ENCODE measurements at regions not wholly inside any gene's neighbourhood (a gene's known extent, or its start where the extent isn't known, plus 50 kb on each side); places are given as distances from the start of the nearest gene placed in this dataset.
"Not testable (repeated sequence)": the region's sequence is repeated elsewhere in the genome, so short reads cannot be mapped to it uniquely, and the experiment has no call there.

DNA sequence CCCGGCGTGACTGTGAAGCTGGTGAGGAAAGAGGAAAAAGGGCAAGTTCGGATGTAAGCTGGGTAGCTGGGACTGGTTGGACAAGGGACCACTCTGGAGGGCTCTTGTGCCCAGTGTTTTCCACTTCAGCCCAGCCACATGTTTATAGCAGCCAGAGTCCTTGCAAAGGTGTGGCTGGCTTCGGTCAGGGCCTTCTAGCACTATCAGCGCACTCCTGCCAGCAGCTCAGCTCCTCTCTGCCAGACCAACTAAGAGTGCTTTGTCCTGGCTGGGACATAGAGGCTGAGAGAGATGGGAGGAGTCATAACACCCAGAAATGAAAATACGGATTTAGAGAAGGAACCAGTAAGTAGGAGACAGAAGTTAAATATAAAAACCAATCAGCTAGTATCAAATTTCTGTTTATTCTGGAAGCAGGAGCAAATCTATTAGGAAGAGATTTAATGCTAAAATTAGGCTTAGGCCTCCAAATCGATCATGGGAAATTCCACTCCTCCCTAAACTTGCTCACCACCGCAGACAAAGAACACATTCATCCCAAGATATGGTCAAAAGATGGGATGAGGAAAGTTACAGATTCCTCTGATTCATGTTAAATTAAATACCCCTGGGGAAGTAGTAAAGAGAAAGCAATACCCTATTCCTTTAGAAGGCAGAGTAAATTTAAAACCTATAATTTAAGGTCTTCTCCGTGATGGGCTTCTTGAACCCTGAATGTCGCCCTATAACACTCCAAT is 135.0 kb downstream of the RALA start:
- H3K4me1 Mint-ChIP-seq (ENCODE audit: low read depth) = peaks cover 24% of the 10 kb centered on the region
- intact Hi-C loops (cut with micrococcal nuclease) = no loop called here
- peaks cover 2% of the 10 kb centered on the region for H3K36me3 Mint-ChIP-seq (ENCODE audit: low read depth)
- TF ChIP-seq, protein P1, sequence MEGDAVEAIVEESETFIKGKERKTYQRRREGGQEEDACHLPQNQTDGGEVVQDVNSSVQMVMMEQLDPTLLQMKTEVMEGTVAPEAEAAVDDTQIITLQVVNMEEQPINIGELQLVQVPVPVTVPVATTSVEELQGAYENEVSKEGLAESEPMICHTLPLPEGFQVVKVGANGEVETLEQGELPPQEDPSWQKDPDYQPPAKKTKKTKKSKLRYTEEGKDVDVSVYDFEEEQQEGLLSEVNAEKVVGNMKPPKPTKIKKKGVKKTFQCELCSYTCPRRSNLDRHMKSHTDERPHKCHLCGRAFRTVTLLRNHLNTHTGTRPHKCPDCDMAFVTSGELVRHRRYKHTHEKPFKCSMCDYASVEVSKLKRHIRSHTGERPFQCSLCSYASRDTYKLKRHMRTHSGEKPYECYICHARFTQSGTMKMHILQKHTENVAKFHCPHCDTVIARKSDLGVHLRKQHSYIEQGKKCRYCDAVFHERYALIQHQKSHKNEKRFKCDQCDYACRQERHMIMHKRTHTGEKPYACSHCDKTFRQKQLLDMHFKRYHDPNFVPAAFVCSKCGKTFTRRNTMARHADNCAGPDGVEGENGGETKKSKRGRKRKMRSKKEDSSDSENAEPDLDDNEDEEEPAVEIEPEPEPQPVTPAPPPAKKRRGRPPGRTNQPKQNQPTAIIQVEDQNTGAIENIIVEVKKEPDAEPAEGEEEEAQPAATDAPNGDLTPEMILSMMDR (IDR thresholded peaks at IDR 0.05) = no peak
- no peaks in the 10 kb centered on the region for H3K9me3 Mint-ChIP-seq
- ChIA-PET POLR2A (no interaction called here), CTCF (no interaction called here)
- DNase-seq = no peak
- ATAC-seq = no peak
- H3K27ac Mint-ChIP-seq = no peak overlapping the region
- H3K4me3 Mint-ChIP-seq = no peak overlapping the region
- no peaks in the 10 kb centered on the region for H3K27me3 Mint-ChIP-seq

DNA sequence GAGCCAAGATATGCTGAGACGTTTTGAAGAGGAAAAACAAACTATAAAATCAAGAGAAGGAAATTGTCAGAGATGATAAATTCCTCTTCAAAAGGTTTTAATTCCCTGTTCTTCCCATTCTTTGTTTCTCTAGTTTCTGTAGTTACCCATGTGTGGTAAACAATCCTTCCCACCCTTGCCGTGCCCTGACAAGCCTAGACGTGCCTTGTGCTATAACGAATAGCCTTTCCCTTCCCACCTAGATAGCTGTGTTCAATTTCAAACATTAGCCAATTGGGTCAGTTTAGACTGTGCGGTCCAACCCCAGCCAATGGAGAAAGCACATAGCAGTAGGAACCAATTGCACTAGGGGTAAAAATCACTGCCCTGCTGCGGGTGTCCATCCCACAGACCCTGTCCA is 138.1 kb downstream of the RALA start:
- ChIA-PET POLR2A (no interaction called here), CTCF (interaction anchor here (0.5 kb wide), 1 partner anchor 67 kb away, joined by 3 read pairs; no protein-coding TSS in a partner anchor)
- no peak overlapping the region for H3K4me3 Mint-ChIP-seq

DNA sequence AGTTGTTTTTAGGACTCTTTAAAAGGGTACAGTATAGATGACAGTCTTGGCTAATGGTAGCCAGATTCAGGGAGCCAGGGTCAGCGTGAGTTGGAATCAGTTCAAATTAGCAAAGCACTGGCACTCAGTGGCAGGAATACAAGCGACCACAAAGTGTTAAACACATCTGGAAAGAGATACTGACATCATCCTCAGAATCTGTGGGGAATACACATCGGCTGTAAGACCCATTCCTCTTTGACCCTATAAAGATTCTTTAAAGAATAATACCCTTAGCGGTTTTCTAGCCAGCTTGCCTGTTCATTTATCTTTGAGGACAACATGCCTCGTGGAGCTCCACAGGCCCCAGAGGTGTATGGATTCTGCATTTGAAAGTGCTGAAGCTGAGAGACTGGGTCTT is 139.1 kb downstream of the RALA start:
- H3K27ac Mint-ChIP-seq; H3K4me1 Mint-ChIP-seq (ENCODE audit: low read depth); DNase-seq; H3K4me3 Mint-ChIP-seq; H3K36me3 Mint-ChIP-seq (ENCODE audit: low read depth); ATAC-seq; CTCF ChIA-PET; H3K27me3 Mint-ChIP-seq; intact Hi-C loops (cut with micrococcal nuclease); H3K9me3 Mint-ChIP-seq; POLR2A ChIA-PET: not testable (repeated sequence)

More for the DNA sequence above, 138.1 kb downstream of the RALA start:
- intact Hi-C loops (cut with micrococcal nuclease) = no loop called here
- Mint-ChIP-seq H3K4me1 (ENCODE audit: low read depth) (peaks cover 7% of the 10 kb centered on the region), H3K27me3 (no peaks in the 10 kb centered on the region), H3K27ac (no peak overlapping the region), H3K36me3 (ENCODE audit: low read depth) (peaks cover 3% of the 10 kb centered on the region), H3K9me3 (no peaks in the 10 kb centered on the region)
- ATAC-seq (no peak), DNase-seq (no peak)
- TF ChIP-seq, protein P1 (IDR thresholded peaks at IDR 0.05) = no peak

DNA sequence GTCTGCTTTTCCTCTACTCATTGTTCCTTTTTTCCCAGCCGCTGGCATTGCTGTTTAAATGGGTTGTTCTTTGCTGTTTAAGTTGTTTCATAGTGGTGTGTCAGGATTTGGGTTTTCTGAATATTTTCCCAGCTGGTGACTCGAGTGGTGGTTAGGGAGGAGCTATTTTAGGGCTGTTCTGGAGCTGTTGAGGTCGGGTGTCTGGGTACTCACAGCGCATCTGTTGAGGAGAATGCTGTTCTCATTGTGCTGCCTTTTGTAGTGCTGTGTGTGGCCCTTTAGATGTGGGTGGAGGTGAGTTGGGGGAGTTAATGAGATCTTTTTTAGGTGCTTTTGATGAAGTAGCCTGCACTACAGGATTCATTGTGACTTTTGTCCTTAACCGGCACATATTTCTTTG is 139.5 kb downstream of the RALA start:
- H3K27ac Mint-ChIP-seq; DNase-seq; CTCF ChIA-PET; H3K9me3 Mint-ChIP-seq; H3K4me1 Mint-ChIP-seq (ENCODE audit: low read depth); H3K27me3 Mint-ChIP-seq; ATAC-seq; POLR2A ChIA-PET; intact Hi-C loops (cut with micrococcal nuclease); H3K4me3 Mint-ChIP-seq: not testable (repeated sequence)
- peaks cover 10% of the 10 kb centered on the region for H3K36me3 Mint-ChIP-seq (ENCODE audit: low read depth)

DNA sequence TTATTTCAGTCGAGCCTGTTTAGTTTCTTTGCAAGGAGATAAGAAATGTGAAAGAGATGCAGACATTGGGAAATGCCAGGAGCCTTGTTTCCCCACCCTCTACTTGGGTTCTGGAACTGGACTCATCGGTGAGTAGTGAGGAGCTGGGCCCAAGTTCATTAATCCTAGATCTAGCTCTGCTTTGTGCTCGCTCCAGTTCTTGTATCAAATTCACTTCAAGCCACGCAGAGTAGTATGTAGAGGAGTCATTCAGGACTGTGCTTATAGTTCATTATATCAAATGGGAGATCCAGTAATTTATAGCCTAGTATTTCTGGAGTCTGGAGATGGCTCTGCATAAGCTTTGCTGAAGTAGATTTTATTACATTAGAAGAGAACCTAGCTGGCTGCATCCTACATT is 142.5 kb downstream of the RALA start:
- peaks cover 20% of the 10 kb centered on the region for H3K36me3 Mint-ChIP-seq (ENCODE audit: low read depth)
- CTCF ChIA-PET; ATAC-seq; DNase-seq; POLR2A ChIA-PET; H3K27me3 Mint-ChIP-seq; H3K4me3 Mint-ChIP-seq; H3K4me1 Mint-ChIP-seq (ENCODE audit: low read depth); intact Hi-C loops (cut with micrococcal nuclease); H3K27ac Mint-ChIP-seq; H3K9me3 Mint-ChIP-seq: not testable (repeated sequence)

DNA sequence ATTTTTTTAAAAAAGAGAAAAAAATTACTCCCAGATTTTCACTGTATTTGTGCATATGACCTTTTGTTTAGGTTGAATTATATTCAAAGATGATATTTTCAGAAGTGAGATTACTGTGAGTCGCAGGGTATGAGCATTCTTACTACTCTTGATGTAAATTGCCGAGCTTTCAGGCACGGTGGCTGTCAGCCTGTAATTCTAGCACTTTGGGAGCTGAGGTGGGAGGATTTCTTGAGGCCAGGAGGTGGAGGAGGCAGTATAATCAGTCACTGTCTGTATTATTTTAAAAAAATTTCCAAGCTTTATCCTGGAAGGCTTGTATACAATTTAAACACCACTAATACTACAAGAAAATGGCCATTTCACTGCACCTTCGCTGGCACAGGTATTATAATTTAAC is 145.1 kb downstream of the RALA start:
- H3K27me3 Mint-ChIP-seq; POLR2A ChIA-PET; H3K27ac Mint-ChIP-seq; DNase-seq; intact Hi-C loops (cut with micrococcal nuclease); ATAC-seq; CTCF ChIA-PET; H3K4me3 Mint-ChIP-seq; H3K9me3 Mint-ChIP-seq; H3K4me1 Mint-ChIP-seq (ENCODE audit: low read depth): not testable (repeated sequence)
- H3K36me3 Mint-ChIP-seq (ENCODE audit: low read depth) = peaks cover 31% of the 10 kb centered on the region

DNA sequence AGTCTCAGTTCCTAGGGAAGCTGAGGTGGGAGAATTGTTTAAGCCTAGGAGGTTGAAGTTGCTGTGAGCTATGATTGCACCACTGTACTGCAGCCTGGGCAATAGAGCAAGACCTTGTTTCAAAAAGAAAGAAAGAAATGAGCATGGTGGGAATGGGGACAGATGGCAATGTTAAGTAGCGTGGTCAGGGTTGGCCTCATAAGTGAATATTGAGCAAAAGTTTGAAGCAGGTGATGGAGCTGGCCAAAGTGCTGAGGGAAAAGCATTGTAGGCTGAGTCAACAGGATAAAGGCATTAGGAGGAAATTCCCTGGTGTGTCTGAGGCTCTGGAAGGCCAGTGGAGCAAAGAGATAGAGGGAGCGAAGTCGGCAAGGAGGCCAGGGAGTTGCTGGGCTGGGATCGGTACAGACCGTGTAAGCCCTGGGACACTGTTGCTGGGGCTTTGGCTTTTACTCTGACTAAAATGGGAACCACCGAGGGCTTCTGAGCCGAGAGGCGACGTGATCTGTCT is 151.0 kb downstream of the RALA start:
- intact Hi-C loops (cut with micrococcal nuclease); H3K27me3 Mint-ChIP-seq; ATAC-seq; POLR2A ChIA-PET; DNase-seq; H3K27ac Mint-ChIP-seq; H3K4me3 Mint-ChIP-seq; H3K9me3 Mint-ChIP-seq; H3K4me1 Mint-ChIP-seq (ENCODE audit: low read depth): not testable (repeated sequence)
- H3K36me3 Mint-ChIP-seq (ENCODE audit: low read depth) = peaks cover 18% of the 10 kb centered on the region
- CTCF ChIA-PET = interaction anchor here (0.9 kb wide), 1 partner anchor 25 kb away, joined by 3 read pairs; no protein-coding TSS in a partner anchor

DNA sequence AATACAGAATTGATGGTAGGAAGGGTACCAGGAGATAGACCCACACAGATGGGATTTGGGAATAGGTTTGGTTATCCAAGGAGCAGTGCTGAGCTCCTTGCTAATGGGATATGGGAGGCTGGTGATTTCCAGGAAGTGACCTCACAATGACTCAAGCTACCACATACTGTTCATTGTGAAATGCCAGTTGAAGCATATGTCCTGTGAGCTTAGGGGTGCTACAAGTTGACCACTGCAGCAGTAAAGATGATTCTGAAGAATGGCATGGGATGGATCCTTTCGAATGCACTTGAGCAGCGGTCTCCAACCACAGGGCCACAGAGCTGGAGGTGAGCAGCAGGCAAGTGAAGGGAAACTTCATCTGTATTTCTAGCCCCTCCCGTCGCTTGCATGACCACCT is 158.2 kb downstream of the RALA start:
- intact Hi-C loops (cut with micrococcal nuclease); H3K27me3 Mint-ChIP-seq; ATAC-seq; H3K9me3 Mint-ChIP-seq; H3K4me1 Mint-ChIP-seq (ENCODE audit: low read depth); H3K27ac Mint-ChIP-seq; H3K4me3 Mint-ChIP-seq; POLR2A ChIA-PET; H3K36me3 Mint-ChIP-seq (ENCODE audit: low read depth); DNase-seq: not testable (repeated sequence)
- CTCF ChIA-PET = interaction anchor here (1.1 kb wide), 1 partner anchor 201 kb away, joined by 3 read pairs; no protein-coding TSS in a partner anchor

DNA sequence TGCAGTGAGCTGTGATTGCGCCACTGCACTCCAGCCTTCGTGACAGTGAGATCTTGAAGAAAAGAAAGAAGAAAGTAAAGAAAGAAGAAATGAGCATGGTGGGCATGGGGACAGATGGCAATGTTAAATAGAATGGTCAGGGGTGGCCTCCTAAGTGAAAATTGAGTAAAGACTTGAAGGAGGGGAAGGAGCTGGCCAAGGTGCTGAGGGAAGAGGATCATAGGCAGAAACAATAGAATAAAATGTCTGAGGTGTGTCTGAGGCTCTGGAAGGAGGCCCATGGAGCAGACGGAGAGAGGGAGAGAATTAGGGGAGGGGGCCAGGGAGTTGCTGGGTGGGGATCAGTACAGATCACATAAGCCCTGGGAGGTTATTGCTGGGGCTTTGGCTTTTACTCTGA is 163.1 kb downstream of the RALA start:
- H3K27me3 Mint-ChIP-seq; H3K4me1 Mint-ChIP-seq (ENCODE audit: low read depth); H3K4me3 Mint-ChIP-seq; DNase-seq; CTCF ChIA-PET; H3K27ac Mint-ChIP-seq; intact Hi-C loops (cut with micrococcal nuclease); ATAC-seq; POLR2A ChIA-PET; H3K9me3 Mint-ChIP-seq: not testable (repeated sequence)
- H3K36me3 Mint-ChIP-seq (ENCODE audit: low read depth) = peaks cover 18% of the 10 kb centered on the region

DNA sequence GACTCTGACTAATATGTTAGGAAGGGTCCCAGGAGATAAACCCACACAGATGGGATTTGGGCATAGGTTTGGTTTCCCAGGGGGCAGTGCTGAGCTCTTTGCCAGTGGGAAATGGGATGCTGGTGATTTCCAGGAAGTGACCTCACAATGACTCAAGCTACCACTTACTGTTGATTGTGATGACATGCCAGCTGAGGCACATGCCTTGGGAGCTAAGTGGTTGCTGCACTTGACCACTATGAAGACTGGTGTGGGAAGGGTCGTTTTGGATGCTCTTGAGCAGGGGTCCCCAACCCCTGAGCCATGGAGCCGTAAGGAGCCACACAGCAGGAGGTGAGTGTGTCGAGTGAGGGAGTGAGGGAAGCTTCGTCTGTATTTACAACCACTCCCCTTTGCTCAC is 159.0 kb upstream of the CDK13 start:
- ATAC-seq; H3K9me3 Mint-ChIP-seq; POLR2A ChIA-PET; H3K4me3 Mint-ChIP-seq; H3K4me1 Mint-ChIP-seq (ENCODE audit: low read depth); intact Hi-C loops (cut with micrococcal nuclease); DNase-seq; H3K27me3 Mint-ChIP-seq; H3K27ac Mint-ChIP-seq: not testable (repeated sequence)
- CTCF ChIA-PET = interaction anchor here (0.8 kb wide), 1 partner anchor 210 kb away, joined by 3 read pairs; no protein-coding TSS in a partner anchor
- peaks cover 16% of the 10 kb centered on the region for H3K36me3 Mint-ChIP-seq (ENCODE audit: low read depth)

Data from activated CD8-positive, alpha-beta T cell treated with anti-CD3 and anti-CD28 coated beads for 36 hours (primary cell).